NCI-H774 (cell line): ENCODE measurements at regions not wholly inside any gene's neighbourhood (a gene's known extent, or its start where the extent isn't known, plus 50 kb on each side); places are given as distances from the start of the nearest gene placed in this dataset.

Source experiments
- DNase-seq: peaks from one replicate; lab custom pipeline; 2025; lab: John Stamatoyannopoulos, UW

DNA sequence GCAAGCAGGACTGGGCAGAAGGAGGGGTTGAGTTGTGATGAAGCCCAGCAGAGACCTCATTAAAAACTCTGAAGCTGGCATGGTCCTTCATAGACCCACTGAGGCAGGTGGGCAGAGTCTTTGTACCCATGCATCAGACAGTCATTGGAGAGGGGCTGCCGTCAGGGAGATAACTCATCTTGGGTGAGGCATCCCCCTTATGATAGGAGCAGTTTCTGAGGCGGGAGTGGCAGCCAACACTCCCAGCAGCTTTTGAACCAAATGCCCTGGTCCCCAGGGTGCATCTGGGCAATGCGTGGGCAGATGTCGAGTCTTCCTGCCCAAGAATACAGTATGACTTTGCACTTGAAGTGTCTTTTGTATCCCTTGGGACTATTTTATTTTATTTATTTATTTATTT lies 68.1 kb downstream of the HTR5A start:
- DNase-seq, result no peak

DNA sequence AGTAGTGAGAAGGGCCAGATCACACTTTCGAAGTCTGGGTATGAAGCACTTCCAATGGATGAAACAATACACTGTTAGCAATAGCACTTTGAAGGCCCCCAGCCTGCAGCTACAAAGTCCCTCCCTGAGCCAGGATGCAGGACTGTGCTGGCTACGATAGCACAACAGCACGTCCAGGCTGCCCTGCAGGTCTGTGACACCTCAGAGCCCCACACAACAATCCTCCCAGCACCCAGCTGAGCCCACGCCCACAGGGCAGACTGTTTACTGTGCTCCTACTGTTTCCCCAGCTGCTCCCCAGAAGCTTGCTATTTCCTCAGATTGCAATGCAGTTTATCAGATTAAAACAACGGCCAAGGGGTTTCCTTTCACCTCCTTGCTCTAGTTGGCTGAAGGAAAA lies 71.4 kb downstream of the HTR5A start:
- no peak for DNase-seq

DNA sequence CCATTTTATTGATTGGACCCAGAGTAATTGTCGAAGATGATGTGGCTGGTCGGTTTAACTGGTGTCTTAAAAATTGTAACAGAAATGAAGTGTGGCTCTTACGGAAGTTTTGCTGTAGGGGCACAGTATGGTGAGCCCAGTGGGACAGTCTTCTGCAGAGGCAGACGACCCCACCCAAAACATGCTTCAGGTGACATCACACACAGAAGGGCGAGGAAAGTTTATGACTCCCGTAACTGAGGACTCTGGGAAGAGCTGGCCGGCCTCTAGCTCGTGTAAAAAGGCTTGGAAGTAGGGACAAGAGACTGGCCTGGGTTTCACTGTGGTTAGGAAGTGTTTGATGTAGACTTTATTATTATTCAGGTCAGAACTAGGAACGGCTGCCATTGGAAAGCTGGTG lies 73.3 kb downstream of the HTR5A start:
- no peak for DNase-seq

DNA sequence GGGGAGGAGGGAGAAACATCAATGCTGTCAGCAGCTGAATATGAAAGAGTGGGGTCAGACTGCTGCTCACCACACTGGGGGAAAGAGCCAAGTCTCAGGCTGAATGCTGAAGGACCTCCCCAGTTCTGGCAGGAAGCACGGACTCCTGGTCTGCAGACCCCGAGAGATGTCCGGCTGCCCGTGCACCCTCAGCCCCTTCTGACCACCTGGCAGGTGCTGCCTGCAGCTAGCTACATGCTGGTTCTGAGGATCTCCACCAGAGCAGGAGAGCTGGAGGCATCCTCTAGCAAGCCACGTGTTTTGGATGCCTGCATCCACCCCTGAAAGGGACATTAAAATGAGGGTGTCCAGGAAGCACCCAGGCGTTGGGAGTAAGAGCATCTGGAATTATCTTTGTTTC lies 74.2 kb downstream of the HTR5A start:
- DNase-seq, result no peak

DNA sequence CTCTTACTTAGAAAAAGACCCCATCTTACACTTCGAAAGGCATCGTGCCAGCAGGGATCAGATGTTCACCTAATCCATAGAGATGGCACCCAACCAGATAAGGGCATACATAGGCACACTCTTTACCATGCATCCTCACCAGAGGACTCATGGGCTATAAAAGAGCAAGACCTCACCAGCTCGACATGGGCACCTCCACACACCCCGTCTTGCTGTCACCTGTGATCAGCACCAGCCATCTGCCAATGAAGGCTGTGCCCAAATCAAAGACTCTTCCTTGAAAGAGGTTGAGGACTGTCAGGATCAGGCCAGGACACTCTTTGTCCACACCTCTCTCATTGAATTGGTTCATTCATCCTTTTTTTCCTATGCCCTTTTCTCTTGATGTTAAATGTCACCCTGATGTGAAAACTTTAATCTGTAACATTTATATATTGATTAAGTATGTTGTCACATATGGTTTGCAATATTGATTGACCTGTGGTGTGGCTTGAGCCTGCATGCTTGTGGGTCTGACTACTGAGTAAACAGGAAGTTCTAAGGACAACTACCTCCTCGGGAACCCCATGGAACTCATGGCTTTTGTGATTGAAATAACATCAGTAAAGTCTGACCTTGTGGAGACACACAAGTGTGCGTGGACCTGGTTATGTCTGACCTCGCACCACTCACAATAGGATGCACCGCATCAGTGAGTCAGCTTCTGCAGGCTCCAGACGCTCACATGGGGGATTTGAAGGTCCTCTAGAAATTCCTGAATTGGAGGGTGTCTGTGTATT lies 75.5 kb downstream of the HTR5A start:
- DNase-seq, result no peak

DNA sequence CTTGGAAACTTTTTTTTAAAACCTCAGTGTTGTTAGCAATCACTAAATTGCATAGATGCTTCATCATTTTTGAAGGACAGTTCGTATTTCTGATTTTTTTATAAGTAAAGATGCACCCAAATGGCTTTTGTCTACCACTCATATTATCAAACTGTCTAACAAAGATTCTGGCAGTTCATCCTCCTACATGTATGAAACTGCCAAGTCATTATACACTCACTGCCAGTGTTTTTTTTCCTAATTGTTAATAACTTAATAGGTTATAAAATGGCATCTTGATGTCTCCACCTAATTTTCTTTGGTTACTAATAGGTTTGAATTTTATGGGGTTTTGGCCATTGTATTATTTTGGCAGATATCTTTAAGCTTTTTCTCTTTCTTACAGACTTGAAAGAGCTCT lies 77.0 kb downstream of the HTR5A start:
- no peak for DNase-seq

DNA sequence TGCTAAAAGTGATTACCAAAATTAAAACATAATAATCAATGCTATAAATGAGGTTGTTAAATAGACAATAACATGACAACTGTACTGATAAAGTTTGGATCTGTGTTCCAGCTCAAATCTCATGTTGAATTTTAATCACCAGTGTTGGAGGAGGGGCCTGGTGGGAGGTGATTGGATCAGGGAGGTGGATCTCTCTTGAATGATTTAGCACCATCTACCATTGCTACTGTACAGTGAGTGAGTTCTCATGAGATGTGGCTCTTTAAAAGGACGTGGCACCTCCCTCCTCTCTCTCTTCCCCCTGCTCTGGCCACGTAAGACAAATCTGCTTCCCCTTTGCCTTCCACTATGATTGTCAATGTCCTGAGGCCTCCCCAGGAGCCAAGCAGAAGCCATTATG lies 77.5 kb downstream of the HTR5A start:
- no peak for DNase-seq

DNA sequence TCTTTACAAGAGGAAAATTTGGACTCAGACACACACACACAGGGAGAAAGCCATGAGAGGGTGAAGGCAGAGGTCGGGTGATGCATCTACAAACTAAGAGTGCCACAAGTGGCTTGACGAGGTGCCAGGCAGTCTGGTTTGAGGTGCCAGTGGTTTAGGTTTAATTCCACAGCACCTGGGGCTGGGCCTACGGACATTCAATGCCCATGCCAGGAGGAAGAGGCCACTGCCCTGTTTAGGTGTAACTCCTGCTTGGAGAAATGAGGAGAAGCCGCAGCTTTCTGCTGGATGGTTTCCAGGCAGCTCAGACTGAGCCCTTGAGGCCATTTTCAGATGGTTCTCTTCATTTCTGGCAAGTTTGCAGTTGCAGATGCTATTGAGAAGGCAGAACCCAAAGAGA lies 83.6 kb downstream of the HTR5A start:
- no peak for DNase-seq

DNA sequence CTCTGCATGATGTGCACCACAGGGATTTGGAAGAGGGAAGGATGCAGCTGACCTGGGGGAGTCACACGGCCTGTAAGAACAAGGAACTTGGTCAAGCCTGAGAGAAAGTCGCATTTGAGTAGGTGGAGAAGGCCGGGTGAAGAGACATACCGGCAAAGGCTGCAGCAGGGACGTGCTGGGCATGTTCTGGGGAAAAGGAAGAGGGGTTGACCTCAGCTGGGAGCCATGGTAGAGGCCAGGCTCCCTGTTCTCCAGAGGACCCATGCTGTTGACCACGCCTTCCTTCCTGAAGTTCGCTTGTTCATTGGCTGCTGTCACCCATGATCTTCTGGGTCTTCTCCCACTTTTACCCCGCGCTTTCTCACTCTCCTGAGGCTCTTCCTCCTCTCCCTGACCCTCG lies 84.5 kb downstream of the HTR5A start:
- no peak for DNase-seq

DNA sequence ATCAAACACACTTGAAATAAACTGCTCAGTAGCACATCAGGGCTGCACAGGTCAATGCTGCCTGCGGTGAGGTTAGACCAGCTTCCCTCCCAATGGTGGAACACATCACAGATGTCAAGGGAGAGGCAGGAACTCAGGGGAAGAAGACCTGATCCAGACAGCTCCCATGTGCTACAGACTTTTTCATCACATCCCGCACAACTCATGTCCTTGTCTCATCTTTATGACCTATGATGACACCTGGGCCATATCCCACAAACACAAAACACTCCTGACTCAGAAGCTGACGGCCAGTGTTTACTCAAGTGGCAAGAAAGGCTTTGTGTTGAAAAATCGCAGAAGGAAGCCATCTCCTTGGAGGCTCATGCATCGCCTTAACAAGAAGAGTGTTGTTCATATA lies 91.6 kb downstream of the HTR5A start:
- DNase-seq, result no peak

DNA sequence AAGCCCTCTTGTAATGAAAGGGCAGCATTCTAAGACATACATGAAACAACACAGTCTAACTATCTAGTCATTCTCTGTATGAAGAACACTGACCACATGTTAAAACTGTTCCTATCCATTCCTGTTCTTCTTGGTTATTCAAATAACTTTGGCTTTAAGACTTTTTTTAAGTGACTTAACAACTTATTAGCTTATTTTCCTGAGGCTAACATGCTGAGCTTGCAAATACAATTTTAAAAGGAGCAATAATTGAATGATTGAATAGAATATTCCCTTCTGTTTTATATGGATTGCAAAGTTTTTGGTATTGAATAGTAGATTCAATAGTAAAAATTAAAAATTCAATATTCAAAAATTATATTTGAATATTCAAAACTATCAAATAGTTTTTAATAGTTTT lies 92.3 kb downstream of the HTR5A start:
- no peak for DNase-seq

DNA sequence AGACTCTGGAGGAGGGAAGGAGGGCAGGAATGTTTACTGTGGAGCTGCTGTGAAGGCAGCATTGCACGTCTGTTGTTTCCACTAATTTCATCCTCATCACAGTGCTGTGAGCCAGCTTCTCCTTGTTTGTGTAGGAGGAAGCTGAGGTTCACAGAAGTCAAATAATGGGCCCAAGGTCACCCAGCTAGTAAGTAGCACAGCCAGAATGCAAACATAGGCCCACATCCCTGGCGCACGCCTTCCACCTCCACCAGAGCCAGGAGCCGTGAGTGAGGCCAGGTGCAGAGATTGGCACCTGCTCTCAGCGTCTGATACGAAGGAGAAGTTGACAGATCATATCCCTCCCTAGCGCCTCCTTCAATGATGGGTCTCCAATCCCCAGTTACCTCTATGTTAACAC lies 93.6 kb downstream of the HTR5A start:
- no peak for DNase-seq

DNA sequence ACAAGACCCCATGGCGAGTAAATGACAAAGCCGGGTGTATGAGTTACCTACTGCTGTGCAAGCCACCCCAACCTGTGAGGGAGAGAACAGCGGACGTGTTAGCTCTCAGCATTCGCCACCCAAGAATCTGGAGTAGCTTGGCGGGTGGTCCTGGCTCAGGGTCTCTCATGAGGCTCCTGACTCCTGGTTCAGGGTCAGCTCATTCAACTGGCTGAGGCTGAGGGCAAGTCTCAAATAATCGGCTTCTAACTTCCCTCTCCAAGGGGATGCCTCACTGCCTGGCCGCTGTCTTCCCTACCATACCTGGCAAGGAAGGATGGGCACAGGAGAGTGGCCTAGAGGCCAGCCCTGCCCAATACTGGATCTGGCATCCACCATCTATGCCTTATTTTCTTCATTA lies 94.2 kb downstream of the HTR5A start:
- DNase-seq, result no peak

DNA sequence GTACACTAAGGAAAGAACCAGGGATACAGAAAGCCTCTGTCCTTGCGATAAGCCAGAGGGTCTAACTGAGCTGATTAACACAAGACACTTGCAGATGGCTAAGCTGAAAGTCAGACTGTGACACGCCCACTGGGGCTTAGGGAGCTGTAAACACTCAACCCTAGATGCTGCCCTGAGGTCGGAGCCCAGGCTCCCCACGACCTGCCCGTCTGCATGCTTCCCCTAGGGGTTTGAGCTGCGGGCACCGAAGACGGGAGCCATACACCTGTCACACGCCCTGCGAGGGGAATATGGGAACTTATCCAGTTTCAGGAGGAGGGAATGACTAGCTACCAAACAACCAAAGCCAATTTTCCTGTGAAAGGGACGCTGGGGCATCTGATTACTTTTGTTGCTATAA lies 96.0 kb downstream of the HTR5A start:
- no peak for DNase-seq

DNA sequence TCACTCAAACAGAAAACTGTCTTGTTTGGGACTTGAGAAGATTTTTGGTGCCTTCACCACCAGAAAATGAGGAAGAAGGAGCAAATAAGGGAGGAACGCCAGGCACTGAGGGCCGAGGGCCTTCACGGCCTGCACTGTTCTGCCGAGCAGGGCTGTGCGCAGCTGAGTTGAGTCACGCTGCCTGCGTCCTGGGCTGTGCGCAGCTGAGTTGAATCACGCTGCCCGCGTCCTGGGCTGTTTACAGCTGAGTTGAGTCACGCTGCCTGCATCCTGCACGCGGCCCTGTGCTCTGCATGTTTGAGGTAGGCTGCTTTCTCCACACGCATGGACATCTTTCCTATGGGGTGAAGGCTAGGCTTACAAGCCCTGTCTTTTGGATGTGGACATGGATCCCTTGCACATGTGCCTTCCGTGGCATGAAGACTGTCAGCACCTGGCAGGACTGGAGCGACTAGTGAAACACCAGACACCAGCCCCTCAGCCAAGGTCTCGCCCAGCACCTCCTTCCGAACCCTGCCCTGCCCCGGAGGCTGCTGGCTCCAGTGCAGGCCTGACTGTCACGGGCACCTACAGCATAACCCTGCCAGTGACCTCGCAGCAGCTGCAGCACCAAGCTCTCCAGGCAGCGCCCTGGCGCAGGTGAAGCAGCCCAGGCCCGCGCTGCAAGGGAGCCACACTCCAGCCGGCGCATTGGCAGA lies 96.7 kb downstream of the HTR5A start:
- DNase-seq, result no peak

DNA sequence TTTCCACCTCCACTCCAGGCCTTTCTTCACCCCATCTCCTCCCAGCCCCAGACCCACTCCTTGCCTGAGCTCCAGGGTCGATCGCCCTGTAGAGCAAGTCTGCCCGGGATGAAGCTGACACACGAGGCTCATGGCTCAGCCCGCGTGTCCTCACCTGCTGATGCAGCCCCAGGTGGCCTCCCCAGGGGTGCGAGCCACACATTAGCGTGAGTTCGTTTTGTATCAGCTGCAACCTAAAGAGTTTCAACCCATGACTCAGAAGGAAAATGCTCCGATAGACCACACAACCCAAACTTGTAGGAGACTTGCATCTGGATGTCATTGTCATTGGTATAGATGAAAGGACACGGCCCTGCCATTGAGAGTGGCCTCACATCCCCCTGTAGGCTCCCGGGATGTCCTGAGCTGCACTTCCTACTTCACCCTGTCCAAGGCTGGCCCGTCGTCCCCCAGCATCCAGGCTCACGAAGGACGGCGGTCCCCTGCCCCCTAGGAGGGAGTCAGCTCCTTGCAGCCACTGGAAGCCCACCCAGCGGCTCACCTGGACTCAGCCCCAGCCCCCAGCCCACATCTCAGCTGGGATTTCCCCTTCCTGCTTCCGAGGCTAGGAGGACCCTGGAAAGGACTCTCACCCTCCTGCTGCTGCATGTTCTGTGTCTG lies 97.7 kb downstream of the HTR5A start:
- no peak for DNase-seq

DNA sequence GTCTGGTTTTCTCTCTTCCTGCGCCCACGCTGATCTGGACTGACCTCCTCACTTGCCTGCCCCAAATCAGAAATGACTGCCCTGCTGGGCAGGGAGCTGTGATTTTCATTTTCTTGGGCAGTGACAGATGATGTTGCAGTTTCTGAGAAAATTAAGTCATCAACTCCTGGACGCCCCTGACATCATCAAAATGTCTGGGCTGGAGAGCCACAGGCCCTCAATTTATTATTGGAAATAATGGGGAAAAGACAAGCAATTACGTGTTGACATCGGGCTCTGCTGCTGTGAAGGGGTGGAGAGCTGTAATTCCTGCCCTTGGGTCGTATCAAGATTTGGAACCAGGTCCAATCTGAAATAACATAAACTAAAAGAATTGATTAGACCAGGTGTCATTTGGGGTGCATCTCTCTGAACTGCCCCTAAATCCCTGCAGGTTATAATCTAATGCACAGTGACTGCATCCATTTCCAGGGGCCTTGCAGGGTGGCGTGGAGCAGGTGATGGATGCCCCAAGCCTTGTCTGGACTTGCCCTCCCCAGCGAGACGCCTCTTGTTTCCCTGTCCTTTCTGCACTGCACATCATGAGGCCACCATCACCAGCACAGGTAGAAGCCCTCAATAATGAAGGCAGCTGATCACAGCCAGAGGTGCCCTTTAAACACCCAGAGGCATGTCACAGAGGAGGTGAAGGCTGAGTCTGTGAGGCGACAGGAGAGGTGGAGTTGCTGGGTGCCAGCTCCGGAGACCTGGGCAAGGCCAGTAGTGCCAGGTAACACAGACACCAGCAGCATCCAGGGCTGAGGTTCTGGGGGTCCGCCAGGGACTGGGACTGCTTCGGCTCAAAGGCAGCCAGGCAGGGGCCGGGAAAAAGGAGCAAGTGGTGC lies 98.7 kb downstream of the HTR5A start:
- DNase-seq, result no peak

DNA sequence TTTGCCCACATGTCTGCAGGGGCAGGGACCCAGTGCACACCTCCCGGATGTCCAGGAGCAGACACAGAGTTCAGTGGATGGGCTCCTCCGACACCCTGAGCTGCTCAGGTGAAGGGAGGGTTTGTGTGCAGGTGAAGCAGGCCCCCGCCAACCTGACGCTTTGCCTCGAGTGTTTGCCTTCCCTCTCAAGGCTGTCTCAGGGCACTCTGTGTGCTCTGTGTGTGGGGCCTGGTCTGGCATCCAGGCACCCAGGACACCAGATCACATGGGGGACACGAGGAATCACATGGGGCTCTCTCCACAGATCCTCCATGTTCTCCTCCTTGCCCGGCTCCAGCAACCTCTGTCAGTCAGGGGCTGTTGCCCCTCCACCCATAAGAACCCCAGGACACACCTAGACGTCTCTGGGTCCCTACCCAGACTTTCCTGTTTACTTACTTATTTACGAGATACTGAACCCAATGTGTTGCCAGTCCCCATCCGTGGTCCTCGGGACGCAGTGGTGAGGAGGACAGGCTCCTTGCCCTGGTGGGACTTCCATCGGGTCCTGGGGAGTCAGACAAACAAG lies 99.5 kb downstream of the HTR5A start:
- peak; percentile 4 for DNase-seq

DNA sequence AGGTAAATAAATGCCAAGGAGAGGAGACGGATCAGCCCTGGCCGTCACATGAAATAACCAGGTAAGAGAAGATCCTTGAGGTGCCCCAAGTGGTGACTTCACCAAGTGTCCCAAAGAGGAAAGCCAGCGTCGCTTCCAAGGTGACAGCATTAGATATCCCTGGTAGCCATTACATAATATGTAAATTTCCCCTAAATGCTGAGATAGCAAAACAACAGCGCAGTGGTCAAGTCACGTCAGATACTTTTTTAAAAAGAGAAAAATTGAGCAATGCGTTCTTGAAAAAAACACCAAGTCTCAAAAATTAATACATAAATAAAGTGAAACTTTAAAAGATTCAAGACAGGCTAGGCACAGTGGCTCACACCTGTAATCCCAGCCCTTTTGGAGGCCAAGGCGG lies 100.2 kb downstream of the HTR5A start:
- no peak for DNase-seq

DNA sequence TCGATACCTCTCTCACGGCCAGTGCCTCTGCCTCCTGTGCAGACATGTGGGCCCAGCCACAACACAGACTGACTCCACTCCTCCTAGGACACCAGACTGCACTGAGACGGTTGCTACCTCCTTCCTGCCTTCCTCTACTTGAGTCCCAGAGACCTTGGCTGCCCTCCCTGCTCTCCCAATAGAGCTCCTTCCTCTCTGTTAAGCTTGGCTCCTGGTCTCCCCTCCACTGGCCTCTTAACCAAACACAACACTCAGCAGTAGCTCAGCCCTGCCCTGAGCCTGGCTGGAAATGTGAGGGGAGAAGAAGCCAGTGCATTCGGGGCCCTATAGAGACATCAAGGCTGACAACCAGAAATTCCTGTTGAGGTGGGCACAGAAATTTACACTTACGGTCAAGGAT lies 102.0 kb downstream of the HTR5A start:
- no peak for DNase-seq

DNA sequence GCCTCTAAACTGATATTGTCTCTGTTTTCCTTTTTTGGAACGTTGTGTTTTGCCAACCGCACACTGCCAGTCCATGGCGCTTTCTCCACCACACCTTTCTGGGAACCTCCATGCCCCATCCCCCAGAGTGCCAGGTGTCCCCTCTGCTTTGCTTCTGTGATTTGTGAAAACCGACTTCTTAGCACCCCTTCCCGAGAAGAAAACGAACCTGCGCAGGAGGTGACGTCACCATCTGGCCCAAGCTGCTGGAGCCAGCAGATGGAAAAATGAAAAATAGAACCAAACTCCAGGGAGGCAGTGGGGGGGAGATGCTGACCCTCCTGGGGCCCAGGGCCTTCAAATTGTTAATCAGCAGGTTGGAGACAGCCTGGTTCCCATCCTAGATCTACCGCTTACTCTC lies 103.8 kb downstream of the HTR5A start:
- DNase-seq, result no peak

DNA sequence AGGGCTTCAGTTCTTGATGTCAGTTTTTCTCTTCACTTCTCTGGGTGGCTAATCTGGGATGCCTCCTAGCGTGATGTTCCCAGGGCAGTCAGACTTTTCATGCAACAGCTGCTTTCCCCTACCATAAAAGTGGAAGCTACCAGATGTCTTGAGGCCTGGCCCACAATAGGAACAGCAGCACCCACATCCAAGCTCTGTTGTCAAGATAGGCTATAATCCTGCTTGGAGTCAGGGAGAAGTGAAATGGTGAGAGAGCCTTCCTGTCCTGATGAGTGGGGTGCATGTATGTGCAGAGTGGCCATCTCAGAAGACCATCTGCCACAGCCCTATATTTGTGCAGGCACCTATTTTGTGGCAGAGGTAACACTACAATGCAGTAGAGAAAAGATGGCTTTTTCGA lies 108.0 kb downstream of the HTR5A start:
- DNase-seq, result no peak
